ENCODE measurements at regions not wholly inside any gene's neighbourhood (a gene's known extent, or its start where the extent isn't known, plus 50 kb on each side); places are given as distances from the start of the nearest gene placed in this dataset.

DNA sequence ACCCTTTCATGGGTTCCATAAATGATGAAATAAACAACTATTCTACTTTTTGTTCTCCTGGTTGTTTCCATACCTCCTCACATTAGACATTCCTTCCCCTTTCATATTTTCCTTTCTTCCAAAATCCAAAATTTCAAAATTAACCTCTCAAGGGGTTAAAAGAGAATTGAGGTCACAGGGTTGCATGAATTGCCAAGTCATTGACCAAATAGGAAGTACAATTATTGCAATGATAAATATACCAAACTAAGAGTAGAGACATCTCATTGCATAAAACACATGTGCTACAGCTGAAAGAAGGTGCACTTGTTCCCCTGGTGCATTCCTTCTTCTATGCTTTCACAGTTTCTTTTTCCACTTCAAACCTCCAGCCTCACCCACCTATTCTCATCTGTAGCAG is 136.1 kb downstream of the KCTD12 start:
- no peak for DNase-seq (ENCODE audit: low spot score)

DNA sequence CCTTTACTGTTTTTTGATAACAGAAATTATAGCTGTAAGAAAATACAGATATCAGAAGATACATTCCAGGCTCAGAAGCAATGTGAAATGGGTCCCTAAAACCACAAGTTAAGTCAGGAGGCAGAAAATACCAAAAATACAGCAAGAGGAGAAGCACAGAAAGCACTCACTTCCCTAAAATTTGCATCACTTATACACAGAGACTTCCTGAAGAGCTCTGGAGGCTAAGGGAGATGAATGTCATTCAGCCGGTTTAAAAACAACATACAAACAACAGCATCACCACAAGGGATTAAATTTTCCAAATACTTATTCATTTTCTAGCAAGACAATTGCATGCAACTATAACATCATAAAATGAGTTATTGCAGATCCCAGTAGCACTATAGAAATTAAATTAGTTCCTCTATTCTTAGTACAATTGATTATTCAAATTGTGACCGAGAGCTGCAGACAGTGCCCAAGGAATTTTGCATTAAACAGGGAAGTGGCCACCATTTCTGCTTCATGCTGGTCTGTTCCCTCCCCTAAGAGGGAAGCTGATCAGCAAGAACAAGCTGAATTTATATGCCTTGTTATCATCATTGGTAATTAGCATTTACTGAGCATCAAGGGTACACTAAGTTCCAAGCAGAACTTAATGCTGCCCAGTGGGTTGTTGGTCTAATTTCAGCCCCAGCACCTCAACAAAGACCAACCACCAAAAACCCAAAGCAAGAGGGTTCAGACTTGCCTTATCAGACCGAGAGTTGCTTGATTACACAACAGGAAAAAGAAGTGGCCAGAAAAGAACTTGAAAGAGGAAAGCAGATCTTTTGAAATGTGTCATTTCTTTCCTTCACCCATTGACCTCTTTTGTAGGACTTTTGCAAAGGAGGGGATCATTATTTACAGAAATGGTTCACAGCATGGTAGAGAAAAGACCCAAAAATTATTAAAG is 140.7 kb downstream of the KCTD12 start:
- no peak for DNase-seq (ENCODE audit: low spot score)

DNA sequence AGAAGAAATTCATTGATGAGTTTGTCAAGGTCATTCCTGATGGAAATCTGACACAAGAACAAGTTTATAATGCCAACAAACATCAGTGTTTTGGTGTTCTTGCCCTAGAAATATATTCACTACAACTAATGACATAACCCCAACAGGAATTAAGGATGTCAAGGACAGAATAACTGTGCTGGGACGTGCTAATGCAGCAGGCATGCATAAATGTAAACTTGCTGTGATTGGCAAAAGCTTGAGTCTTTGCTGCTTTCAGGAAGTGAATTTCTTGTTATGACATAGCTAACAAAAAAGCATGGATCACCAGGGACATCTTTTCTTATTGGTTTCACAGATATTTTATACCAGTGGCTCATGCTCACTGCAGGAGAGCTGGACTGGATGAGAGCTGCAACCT is 144.6 kb downstream of the KCTD12 start:
- no peak for DNase-seq (ENCODE audit: low spot score)

DNA sequence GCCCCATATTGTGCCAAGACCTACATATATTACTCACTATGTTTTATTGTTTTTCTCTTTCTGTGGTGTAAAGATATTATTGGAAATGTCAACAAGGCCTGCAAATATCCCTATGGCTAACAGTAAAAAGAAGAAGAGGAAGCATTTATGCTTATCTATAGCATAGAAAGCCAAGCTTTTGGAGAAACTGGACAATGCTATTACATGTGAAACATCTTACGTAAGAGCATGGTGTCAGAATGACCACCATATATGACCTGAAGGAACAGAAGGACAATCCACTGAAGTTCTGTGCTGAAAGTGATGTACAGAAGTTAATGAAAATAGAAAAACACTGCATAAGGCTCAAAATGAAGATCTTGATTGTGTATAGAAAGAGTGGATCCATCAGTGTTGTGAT is 145.2 kb downstream of the KCTD12 start:
- DNase-seq (ENCODE audit: low spot score), result no peak

DNA sequence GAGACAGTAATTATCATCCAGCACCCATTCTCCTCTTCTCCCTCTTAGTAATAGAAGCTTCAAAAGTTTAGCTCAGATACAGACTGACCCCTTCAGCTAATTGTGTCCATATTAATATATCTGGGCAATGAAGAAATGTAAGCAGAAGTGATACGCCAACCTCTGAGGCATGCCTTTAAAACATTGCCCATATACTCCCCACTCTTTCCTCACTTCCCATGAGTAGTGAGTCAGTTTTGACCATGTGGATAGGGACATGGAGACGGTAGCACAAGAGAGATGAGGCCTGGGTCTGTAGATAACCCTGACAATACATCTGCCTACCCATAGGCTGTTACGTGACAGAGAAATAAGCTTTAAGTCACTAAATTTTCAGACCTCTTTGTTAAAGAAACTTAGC is 147.6 kb downstream of the KCTD12 start:
- no peak for DNase-seq (ENCODE audit: low spot score)

DNA sequence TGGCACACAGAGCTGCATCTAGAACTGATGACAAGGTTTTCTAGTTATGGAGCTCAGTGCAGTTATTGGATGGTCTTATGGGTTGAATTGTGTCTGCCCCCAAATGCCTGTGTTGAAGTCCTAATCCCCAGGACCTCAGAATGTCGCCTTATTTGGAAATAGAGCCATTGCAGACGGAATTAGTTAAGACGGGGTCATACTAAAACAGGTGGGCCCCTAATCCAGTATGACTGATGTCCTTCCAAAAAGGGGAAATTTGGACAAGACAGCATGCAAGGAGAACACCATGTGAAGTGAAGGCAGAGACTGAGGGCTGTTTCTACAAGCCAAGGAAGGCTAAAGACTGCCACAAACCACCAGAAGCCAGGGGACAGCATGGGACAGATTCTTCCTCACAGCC is 148.7 kb downstream of the KCTD12 start:
- no peak for DNase-seq (ENCODE audit: low spot score)

DNA sequence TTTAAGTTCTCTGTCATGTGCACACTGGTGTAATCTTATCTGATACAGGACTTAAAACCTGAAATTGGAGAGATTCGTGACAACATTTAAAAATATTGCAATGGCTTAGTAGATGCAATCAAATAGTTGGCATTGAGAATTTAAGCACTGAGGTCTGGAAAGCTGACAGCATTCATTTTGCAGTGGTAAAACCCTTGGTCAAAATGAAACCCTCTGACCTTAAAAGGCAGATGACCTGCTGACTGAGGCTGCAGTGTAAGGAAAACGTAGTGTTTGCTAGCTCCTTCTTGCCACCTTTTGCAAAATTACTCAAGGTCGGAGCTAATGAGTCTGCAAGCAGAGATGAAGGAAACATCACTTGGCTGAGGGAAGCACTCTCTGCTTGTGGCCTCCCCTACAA is 150.6 kb downstream of the KCTD12 start:
- DNase-seq (ENCODE audit: low spot score), result no peak

DNA sequence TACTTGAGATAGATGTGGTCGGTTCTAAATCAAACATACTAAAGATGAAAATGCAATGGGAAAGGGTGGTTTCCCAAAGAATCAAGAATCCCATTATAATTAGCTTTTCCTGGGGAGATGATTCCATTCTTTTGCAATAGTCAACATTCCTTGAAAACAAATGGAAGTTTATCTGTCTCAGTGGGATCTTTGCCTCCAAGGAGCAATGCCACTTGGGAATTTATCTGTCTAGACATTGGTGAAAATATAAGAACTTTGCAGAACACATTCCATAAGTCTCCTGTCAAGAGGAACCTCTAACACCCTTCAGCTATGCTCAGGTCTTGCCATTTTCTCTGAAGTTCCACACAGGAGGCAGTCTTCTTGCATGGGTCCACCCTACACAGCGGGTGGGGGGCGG is 152.5 kb downstream of the KCTD12 start:
- no peak for DNase-seq (ENCODE audit: low spot score)

DNA sequence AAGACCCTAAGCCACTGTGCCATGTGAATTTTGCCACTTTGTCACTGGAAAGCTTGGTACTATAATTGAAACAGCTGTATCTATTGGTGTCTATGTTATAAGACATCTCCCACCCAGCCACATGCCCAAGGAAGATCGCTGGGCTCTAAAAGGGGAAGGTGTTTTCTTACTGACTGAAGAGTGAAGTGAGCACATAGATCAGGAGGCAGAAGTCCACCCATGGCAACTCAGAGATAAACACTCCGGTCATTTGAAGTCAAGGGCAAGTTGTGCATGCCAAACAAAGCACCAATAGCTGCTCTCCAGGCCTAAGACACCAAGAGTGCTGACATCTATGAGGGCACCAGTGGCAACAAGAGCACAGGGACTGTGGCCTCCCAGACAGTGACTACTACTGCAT is 153.8 kb downstream of the KCTD12 start:
- DNase-seq (ENCODE audit: low spot score), result no peak

DNA sequence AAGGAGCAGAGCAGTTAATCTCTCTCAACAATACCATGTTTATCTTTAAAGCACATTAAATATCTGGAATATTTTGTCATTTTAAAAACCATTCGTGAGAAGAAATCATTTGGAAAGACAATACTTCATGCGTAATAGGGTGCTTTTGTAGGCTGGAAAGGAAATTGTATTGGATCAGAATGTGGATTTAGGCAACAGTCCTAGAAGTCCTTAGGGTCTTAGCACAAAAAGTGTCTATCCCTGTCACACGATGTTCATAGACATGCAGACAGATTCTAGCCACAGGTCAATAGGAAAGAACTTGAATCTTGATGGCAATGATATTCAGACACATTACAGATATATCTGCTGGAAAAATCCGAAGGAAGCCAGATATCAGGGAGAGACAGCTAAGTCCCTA is 156.0 kb downstream of the KCTD12 start:
- DNase-seq (ENCODE audit: low spot score), result no peak

DNA sequence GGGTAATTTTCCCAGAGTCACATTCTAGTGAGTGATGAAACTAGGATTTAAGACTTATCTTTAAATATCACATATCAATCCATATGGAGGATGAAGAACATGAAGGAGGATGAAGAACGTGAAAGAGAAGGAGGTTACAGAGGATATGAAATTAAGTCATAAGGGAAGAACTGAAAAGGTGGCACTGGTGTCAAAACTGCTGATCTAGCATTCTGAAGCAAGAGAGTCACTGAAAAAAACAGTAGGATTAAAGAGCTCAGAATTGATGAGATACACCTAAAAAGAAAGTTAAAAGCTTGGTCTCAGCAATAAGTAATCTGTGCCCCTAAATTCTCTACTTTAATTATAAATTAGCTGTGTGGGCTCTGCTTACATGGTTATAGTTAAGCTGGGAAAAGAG is 156.5 kb downstream of the KCTD12 start:
- DNase-seq (ENCODE audit: low spot score), result no peak

DNA sequence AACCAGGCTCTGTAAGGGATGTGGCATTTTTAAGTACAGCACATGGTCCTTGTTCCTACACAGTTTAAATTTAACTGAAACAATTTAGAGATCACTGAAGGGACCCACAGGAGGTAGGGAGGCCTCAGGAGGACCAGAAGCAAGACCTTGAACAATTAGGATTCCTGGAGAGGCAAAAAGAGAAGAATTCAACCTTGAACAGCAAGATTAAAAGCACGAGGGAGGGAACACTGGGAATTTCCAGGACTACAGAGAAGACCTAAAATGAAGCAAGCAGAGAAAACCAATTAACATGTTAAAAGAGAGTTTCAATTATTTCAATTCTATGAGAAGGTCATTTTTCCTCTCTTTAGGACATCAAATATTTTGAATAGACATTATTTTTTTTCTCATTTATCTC is 160.3 kb downstream of the KCTD12 start:
- no peak for DNase-seq (ENCODE audit: low spot score)

DNA sequence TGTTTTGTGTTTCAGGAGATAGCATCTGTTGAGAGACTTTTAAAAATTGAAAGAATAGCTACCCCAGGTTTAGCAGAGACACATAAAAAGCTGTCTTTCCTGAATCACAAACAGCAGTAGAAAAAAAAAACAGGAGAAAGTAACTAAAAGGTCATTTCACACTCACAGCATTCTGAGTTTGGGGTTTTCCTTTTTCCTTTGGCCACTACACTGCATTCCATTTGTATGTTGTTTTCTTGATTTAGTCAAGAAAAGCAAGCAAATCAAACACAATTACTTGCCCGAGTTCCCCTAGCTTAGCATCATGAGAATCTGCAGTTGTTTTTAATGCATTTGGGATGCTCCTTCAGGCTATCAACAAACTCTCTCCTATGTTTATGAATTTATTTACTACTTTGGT is 161.0 kb downstream of the KCTD12 start:
- DNase-seq (ENCODE audit: low spot score), result no peak

DNA sequence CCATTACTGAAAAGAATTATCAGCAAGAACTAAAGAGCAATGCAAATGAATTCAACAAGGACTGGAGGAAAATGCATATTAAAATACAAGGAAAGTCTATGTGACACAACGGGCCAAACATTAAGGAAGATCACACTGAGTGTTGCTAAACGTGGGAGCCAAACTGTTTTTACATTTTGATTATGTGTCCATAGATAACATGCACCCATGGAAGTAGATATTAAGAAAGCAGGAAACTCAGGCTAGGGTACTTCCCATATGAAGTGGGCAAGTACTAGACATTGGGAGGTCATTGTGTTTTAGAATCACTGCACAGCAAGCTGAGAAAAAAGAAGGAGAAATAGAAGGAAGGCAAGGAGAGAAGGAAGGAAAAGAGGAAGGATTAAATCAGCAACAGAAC is 161.8 kb downstream of the KCTD12 start:
- DNase-seq (ENCODE audit: low spot score), result no peak

DNA sequence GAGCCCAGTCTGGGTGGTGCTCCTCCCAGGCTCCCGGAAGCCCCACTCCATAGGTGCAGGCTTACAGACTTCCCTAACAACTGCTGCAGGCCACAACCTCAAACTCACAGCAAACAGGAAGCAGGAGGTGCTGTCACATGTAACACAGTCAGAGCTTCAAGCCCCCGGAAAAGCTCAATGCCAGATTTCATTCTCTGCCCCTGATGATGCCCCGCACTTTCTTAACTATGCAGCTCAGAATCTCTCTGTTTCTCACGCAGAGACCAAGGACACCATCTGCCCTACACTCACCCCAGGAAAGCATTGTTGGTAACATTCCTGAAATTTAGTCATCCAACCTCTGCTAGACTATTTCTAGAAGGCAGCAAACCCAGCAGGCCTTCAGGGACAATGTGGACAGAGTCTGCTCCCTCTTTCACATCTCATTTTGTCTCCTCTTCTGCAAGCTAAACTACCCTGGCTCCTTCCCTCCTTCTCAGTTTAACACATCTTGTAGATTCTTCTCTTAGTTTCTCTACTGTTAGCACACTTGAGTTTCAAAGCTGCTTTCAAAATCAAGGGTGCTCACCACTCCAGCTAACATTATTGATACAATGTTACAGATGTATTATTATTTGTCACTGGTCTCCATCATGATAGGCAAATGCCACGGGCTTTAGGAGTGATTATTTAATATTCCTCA is 162.5 kb downstream of the KCTD12 start:
- DNase-seq (ENCODE audit: low spot score), result peak; percentile 8

DNA sequence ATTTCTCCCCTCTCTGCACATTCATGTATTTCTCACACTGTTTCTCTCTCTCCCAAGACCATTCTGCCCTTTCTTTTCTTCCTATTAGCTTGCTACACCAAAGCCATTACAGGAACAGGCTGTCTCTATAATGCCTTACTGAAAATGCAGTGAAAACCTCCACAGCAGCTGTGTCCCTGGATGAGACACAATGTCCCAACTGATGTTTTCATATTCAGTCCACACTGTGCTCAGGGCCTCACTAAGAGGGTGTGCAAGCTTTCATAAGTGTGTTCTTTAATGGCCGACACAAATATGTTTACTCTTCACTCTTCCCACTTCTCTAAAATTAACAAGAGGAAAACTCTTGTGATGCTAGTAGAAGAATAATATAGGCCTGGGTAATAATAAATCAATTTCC is 163.4 kb downstream of the KCTD12 start:
- DNase-seq (ENCODE audit: low spot score), result no peak

DNA sequence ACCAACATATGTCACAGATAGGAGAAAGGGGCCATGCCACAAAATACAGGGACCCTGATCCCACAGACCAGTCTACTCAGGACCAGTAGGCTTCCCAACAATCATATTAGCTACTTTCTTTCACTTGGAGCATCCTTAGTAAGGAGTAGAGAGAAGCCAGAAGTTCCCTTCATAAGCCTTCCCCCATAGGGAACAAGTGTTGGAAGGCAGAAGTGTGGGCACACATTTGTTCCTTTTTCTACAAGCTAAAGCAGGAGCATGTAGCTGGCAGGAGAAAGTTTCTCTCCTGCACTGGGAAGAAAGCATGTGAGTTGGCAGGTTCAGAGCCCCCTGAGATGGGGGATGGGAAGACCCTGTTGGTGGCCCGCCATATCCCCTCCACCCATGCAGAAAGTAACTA is 165.4 kb downstream of the KCTD12 start:
- DNase-seq (ENCODE audit: low spot score), result no peak

DNA sequence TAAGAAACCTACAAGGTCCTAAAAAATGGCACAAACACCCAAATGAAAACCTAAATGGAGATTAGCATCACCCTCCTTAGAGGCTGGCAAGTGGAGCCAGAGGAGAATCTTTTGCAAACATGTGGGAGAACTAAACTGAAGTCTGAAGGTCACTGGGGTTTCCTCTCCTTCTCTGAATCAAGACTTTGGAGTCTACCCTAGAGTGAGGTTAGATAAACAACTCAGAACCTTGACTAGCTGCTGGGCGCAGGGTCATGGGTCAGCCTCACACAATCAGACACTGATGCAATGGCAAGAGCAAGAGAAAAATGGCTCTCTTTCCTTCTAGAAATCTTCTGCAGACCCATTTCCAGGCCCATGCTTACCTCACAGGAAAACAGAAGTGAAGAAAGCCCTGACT is 165.8 kb downstream of the KCTD12 start:
- DNase-seq (ENCODE audit: low spot score), result no peak

DNA sequence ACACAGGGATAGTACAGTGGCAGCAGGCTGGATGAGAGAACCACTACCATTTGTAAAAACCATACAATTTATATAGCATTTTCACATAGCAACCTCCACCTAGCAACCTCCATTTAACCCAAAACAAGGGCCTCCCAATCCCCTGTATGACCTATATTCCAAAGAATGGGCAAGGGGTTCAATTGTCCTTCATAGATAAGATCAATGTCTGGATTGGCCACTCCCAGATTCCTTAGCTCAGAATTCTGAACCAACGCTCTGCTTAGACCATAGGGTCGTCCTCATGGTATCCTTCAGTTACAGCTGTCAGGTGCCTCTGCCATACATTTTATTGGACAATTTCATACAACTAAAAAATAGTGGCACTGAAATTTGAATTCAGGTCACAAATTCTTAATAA is 166.2 kb downstream of the KCTD12 start:
- no peak for DNase-seq (ENCODE audit: low spot score)

DNA sequence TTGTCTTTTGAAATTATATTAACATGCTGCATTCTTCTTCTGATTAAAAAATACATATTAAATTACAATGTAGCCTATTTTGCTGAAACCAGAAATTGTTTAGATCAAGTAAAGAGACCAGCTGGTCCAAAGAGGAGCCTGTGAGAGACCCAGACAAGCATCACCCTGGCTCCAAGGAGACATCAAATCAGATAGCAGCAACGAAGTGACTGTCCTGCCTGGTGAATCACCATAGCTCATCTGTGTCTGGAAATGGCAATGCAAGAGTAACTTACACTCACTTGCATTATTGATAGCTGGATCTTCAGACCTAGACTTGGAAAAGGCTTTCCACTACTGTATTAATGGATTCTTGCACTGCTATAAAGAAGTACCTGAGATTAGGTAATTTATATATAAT is 169.1 kb downstream of the KCTD12 start:
- no peak for DNase-seq (ENCODE audit: low spot score)

DNA sequence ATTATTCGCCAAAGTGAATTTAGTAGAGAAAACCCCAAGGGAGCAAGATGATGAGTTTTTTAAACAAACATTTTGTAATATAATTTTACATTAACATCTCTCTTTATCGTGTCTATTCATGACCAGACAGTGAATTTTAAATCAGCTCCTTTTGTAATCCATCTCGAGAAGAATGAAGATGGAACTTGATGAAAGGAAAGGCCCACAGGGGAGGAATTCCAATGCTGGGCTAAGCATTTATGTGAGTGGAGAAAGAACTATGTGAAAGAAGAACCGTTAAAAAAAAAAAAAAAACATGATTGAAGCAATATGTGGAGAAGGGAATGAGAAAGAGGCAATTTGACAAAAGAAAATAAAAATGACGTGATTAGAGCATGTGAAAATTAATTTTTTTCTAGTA is 170.6 kb downstream of the KCTD12 start:
- DNase-seq (ENCODE audit: low spot score), result no peak

DNA sequence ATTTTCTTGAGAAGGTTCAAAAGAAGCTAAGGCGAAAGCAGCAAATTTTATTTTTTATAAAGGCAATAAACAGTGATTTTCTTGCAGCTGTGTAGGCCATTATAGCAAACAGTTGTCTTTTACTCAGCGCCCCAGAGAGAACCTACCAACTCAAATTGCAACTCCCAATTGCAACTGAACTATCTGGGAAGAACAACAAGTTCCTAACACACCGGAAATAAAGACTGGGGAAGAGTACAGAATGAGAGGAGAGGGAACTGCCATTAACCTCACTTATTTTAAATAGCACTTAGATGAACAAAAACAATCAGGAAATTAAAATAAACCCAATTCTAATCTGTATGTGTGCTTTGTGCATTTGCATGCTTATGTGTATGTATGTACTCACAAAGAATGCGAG is 171.1 kb downstream of the KCTD12 start:
- DNase-seq (ENCODE audit: low spot score), result no peak

DNA sequence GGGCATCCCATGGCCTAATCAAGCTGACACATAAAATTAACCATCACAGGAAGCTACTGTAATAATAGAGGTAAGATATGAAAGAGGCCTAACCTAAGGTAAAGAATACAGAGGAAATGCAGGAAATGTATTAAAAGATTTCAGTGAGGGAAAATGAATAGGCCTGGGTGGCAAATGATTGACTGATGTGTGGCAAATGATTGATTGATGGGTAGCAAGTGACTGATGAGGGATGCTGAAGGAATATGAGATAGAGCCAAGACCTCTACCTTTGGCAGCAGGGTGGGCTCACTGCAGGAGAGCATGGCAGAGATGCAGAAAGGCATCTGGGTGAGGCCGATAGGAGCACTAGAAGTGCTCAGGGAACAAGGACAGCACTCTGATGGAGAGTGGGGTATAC is 172.9 kb downstream of the KCTD12 start:
- DNase-seq (ENCODE audit: low spot score), result no peak

Data from H4 (cell line).